HepG2 (cell line): ENCODE measurements at regions not wholly inside any gene's neighbourhood (a gene's known extent, or its start where the extent isn't known, plus 50 kb on each side); places are given as distances from the start of the nearest gene placed in this dataset.

ENCODE experiments used
- KAT7 ChIP-seq: IDR thresholded peaks from 2 replicates; pipeline ENCODE4 v1.6.1; 2018; ENCODE audit warnings: borderline replicate concordance, missing compliant biosample characterization
- KMT2B ChIP-seq: IDR thresholded peaks from 2 replicates; pipeline ENCODE4 v1.6.1; 2016; ENCODE audit warnings: missing genetic modification reagents, missing compliant biosample characterization
- MED1 ChIP-seq: sonication (generic); formaldehyde crosslinking; IDR thresholded peaks from 2 replicates; pipeline ENCODE4 v1.4.0; 2020; ENCODE audit warnings: missing genetic modification reagents
- SP2 ChIP-seq: sonication (generic); formaldehyde crosslinking; IDR thresholded peaks from 2 replicates; pipeline ENCODE4 v1.5.1; 2020; ENCODE audit warnings: mild to moderate bottlenecking, missing genetic modification reagents
- TAF1 ChIP-seq: sonication (generic); formaldehyde crosslinking; IDR thresholded peaks from 2 replicates; pipeline ENCODE4 v1.4.0; 2020; ENCODE audit warnings: missing genetic modification reagents
- TCF12 ChIP-seq, 2 experiments: fragments of 450-650 bp in 1 of 2; sonication (generic) in 1 of 2; formaldehyde crosslinking in 1 of 2; IDR thresholded peaks; 2 replicates each; pipeline versions ENCODE4 v1.6.1 to v1.8.0; 2017 to 2022; ENCODE audit warnings: antibody characterized with exemption in 1 of 2, mild to moderate bottlenecking in 1 of 2, missing genetic modification reagents in 1 of 2, moderate library complexity in 1 of 2
- ZNF224 ChIP-seq: sonication (generic); formaldehyde crosslinking; IDR thresholded peaks from 2 replicates; pipeline ENCODE4 v1.5.0; 2020; ENCODE audit warnings: mild to moderate bottlenecking, missing genetic modification reagents
- ZNF737 ChIP-seq: sonication (generic); formaldehyde crosslinking; IDR thresholded peaks from 2 replicates; pipeline ENCODE4 v1.5.0; 2020; ENCODE audit warnings: missing genetic modification reagents, mild to moderate bottlenecking, borderline replicate concordance
- TF ChIP-seq, protein P1 (sequence below): sonication (generic); formaldehyde crosslinking; IDR thresholded peaks from 2 replicates; pipeline ENCODE4 v1.5.0; 2020; ENCODE audit warnings: mild to moderate bottlenecking, missing genetic modification reagents, moderate library complexity

DNA sequence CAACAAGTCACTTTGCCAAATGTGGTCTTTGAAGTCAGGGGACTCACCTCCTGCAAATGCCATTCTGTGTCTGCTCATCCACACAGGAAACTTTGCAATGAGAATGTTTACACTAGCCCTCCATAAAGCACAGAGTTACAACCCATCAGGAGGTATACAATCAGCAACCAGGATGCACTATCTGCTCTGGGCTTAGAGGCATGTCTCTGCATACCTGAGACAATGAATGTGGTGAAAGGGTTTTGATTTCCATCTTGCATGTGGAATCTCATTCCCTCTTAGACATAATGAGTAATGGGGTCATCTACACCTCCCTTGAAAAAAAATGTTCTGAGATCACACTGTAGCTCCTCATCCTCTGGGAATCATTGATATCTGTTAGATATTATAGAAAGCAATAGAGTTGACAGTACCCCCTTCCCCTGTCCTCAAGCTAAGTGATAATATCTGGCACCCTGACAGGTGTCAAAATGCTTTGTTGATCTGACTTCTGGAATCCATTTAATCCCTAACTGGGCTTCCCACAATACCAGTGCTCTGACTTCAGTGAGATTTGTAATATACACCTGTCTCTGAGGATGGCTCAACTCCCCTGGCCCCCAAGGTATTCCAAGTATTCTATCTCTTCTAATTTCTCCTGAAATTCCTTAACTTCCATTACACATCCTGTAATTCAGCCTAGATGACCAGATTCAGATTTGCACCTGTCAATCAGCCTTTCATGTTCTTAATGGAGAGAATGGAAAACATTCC is 163.4 kb upstream of the NLGN4Y start:
- TF ChIP-seq, protein P1, sequence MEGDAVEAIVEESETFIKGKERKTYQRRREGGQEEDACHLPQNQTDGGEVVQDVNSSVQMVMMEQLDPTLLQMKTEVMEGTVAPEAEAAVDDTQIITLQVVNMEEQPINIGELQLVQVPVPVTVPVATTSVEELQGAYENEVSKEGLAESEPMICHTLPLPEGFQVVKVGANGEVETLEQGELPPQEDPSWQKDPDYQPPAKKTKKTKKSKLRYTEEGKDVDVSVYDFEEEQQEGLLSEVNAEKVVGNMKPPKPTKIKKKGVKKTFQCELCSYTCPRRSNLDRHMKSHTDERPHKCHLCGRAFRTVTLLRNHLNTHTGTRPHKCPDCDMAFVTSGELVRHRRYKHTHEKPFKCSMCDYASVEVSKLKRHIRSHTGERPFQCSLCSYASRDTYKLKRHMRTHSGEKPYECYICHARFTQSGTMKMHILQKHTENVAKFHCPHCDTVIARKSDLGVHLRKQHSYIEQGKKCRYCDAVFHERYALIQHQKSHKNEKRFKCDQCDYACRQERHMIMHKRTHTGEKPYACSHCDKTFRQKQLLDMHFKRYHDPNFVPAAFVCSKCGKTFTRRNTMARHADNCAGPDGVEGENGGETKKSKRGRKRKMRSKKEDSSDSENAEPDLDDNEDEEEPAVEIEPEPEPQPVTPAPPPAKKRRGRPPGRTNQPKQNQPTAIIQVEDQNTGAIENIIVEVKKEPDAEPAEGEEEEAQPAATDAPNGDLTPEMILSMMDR (CRISPR knock-in tag) = no peak
- TF ChIP-seq KAT7 (CRISPR knock-in tag) (no peak), TCF12 (IDR thresholded peaks at IDR 0.05) (no peak), TCF12 (CRISPR knock-in tag; IDR thresholded peaks at IDR 0.05) (no peak), MED1 (no peak), TAF1 (no peak), ZNF737 (CRISPR knock-in tag) (no peak), SP2 (CRISPR knock-in tag) (no peak), KMT2B (CRISPR knock-in tag) (no peak), ZNF224 (no peak)
